ENCODE measurements at regions not wholly inside any gene's neighbourhood (a gene's known extent, or its start where the extent isn't known, plus 50 kb on each side); places are given as distances from the start of the nearest gene placed in this dataset.

DNA sequence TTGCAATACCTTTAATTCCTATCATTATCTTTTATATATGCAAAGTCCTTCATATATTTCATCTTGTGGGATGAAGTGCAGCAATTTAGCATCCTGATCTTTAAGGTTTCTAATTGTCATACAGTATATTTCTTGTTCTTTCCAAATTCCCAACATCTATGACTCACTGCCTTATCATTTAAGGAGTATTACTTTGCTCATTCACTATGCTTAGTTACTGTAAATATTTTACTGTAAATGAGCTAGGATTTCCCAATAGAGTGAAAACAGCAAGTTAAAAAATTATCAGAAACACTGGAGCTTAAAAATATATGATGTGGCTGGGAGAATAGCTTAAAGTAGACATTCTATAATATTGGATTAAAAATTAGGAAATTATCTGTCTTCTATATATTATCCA lies 69.9 kb downstream of the SLITRK6 start:
- Histone ChIP-seq H4K20me1 (ENCODE audit: insufficient read depth, low read length) (no peaks in the 10 kb centered on the region), H3K9me3 (ENCODE audit: insufficient read depth, low read length) (no peaks in the 10 kb centered on the region), H3K4me3 (ENCODE audit: low read length) (no peak overlapping the region), H3K27me3 (ENCODE audit: low read depth, low read length) (no peaks in the 10 kb centered on the region), H3K36me3 (replicated peaks; ENCODE audit: low read depth, low read length) (no peaks in the 10 kb centered on the region), H2AFZ (ENCODE audit: low read depth, low read length) (no peak overlapping the region), H3K9ac (ENCODE audit: low read length) (no peak overlapping the region), H3K79me2 (ENCODE audit: low read length) (no peaks in the 10 kb centered on the region), H3K4me2 (ENCODE audit: low read length) (no peak overlapping the region), H3K4me1 (ENCODE audit: low read length) (no peaks in the 10 kb centered on the region), H3K27ac (ENCODE audit: low read length) (no peak overlapping the region)
- TF ChIP-seq, protein P1, sequence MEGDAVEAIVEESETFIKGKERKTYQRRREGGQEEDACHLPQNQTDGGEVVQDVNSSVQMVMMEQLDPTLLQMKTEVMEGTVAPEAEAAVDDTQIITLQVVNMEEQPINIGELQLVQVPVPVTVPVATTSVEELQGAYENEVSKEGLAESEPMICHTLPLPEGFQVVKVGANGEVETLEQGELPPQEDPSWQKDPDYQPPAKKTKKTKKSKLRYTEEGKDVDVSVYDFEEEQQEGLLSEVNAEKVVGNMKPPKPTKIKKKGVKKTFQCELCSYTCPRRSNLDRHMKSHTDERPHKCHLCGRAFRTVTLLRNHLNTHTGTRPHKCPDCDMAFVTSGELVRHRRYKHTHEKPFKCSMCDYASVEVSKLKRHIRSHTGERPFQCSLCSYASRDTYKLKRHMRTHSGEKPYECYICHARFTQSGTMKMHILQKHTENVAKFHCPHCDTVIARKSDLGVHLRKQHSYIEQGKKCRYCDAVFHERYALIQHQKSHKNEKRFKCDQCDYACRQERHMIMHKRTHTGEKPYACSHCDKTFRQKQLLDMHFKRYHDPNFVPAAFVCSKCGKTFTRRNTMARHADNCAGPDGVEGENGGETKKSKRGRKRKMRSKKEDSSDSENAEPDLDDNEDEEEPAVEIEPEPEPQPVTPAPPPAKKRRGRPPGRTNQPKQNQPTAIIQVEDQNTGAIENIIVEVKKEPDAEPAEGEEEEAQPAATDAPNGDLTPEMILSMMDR (IDR thresholded peaks at IDR 0.05; ENCODE audit: low read depth, low read length) = no peak
- no peak for TF ChIP-seq EZH2phosphoT487 (IDR thresholded peaks at IDR 0.05; ENCODE audit: low read depth)

DNA sequence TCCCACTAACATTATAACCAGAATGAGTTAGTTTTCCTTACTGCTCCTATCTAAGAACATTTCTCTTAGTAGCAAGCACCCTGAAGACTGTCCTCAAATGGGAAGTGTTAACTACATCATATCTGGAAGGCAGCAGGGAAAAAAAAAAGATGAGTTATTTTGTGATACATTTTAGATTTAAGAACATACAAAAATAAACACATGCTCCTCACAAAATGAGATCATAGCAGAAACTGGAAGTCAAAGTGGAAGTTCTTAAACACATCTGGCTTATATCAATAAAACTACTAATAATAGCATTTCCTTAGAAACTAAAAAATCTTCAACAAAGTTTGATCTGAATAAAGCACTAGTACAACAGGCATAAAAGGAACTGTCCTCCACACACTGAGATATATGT lies 70.4 kb downstream of the SLITRK6 start:
- H3K4me1 ChIP-seq (ENCODE audit: low read length) = no peaks in the 10 kb centered on the region
- no peak overlapping the region for H3K9ac ChIP-seq (ENCODE audit: low read length)
- H3K4me2 ChIP-seq (ENCODE audit: low read length) = no peak overlapping the region
- H4K20me1 ChIP-seq (ENCODE audit: insufficient read depth, low read length) = no peaks in the 10 kb centered on the region
- H3K9me3 ChIP-seq (ENCODE audit: insufficient read depth, low read length) = no peaks in the 10 kb centered on the region
- H3K36me3 ChIP-seq (replicated peaks; ENCODE audit: low read depth, low read length) = no peaks in the 10 kb centered on the region
- no peak overlapping the region for H3K4me3 ChIP-seq (ENCODE audit: low read length)
- TF ChIP-seq, protein P1 (IDR thresholded peaks at IDR 0.05; ENCODE audit: low read depth, low read length) = no peak
- TF ChIP-seq EZH2phosphoT487 (IDR thresholded peaks at IDR 0.05; ENCODE audit: low read depth) = no peak
- H2AFZ ChIP-seq (ENCODE audit: low read depth, low read length) = no peak overlapping the region
- no peaks in the 10 kb centered on the region for H3K27me3 ChIP-seq (ENCODE audit: low read depth, low read length)
- no peak overlapping the region for H3K27ac ChIP-seq (ENCODE audit: low read length)
- H3K79me2 ChIP-seq (ENCODE audit: low read length) = no peaks in the 10 kb centered on the region

DNA sequence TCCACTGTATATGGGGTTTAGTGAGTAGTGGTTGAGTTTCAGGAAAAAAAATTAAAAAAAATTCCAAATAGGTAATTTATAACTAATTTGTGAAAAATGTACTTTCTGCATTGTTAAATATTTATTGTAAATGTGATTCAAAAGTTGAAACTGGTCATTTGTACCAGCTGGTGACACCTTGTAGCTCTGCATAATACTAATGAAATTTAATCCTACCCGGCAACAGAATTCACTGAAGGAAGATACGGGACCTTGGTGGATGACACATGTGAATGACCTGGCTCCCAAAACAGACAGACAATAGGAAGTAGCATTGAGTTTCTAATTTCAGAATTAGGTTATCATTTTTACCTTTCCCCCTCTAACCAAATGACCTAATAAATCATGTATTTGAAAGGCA lies 73.8 kb downstream of the SLITRK6 start:
- Histone ChIP-seq H3K27me3 (ENCODE audit: low read depth, low read length) (no peaks in the 10 kb centered on the region), H3K36me3 (replicated peaks; ENCODE audit: low read depth, low read length) (no peaks in the 10 kb centered on the region), H3K9me3 (ENCODE audit: insufficient read depth, low read length) (no peaks in the 10 kb centered on the region), H3K4me2 (ENCODE audit: low read length) (no peak overlapping the region), H3K4me1 (ENCODE audit: low read length) (peaks cover 7% of the 10 kb centered on the region), H2AFZ (ENCODE audit: low read depth, low read length) (no peak overlapping the region), H3K27ac (ENCODE audit: low read length) (no peak overlapping the region), H3K79me2 (ENCODE audit: low read length) (no peaks in the 10 kb centered on the region), H3K9ac (ENCODE audit: low read length) (no peak overlapping the region), H4K20me1 (ENCODE audit: insufficient read depth, low read length) (no peaks in the 10 kb centered on the region), H3K4me3 (ENCODE audit: low read length) (no peak overlapping the region)
- TF ChIP-seq, protein P1 (IDR thresholded peaks at IDR 0.05; ENCODE audit: low read depth, low read length) = no peak
- TF ChIP-seq EZH2phosphoT487 (IDR thresholded peaks at IDR 0.05; ENCODE audit: low read depth) = no peak

DNA sequence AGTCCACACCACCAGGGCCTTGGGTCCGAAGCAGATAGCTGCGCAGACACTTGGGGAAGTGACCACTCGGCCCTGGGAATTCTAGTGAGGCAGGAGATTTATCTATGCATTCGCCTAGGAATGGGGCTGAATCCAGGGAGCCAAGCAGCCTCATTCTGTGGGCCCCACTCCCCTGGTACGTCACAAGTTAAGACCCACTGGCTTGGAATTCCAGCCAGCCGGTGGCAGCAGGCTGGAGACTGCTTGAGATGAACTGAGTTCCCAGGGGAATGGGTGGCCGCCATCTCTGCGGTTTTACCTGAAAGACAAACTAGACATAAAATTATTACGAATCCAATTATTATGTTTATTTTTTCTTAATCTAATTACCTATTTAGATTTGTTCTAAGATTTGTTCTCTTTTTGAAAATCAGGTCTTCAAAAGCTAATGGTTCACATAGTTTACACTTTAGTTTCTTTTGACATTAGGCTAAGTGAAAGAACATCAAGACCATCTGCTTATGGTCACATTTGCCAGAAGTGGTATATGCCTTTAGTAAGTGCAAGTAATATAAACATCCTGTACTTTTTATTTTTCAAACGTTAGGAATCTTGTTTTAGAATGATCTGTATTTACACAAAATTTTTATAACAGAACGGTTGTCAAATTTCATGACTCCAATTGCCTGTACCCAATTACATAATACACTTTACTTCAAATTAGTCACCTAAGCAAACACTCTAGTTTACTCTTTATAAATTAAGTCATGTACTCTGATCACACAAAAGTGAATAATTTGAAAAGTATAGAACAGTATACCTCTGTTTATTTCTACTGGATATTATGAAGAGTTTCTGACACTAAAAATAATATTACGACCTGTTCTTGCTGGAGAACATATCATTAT lies 74.4 kb downstream of the SLITRK6 start:
- no peak for TF ChIP-seq EZH2phosphoT487 (IDR thresholded peaks at IDR 0.05; ENCODE audit: low read depth)
- TF ChIP-seq, protein P1 (IDR thresholded peaks at IDR 0.05; ENCODE audit: low read depth, low read length) = no peak
- H3K4me3 ChIP-seq (ENCODE audit: low read length) = no peak overlapping the region
- no peak overlapping the region for H2AFZ ChIP-seq (ENCODE audit: low read depth, low read length)
- peaks cover 7% of the 10 kb centered on the region for H3K4me1 ChIP-seq (ENCODE audit: low read length)
- no peaks in the 10 kb centered on the region for H3K27me3 ChIP-seq (ENCODE audit: low read depth, low read length)
- no peaks in the 10 kb centered on the region for H3K36me3 ChIP-seq (replicated peaks; ENCODE audit: low read depth, low read length)
- H4K20me1 ChIP-seq (ENCODE audit: insufficient read depth, low read length) = no peaks in the 10 kb centered on the region
- no peak overlapping the region for H3K9ac ChIP-seq (ENCODE audit: low read length)
- no peak overlapping the region for H3K4me2 ChIP-seq (ENCODE audit: low read length)
- H3K27ac ChIP-seq (ENCODE audit: low read length) = no peak overlapping the region
- no peaks in the 10 kb centered on the region for H3K9me3 ChIP-seq (ENCODE audit: insufficient read depth, low read length)
- H3K79me2 ChIP-seq (ENCODE audit: low read length) = no peaks in the 10 kb centered on the region
